ENCODE measurements at regions not wholly inside any gene's neighbourhood (a gene's known extent, or its start where the extent isn't known, plus 50 kb on each side); places are given as distances from the start of the nearest gene placed in this dataset.

DNA sequence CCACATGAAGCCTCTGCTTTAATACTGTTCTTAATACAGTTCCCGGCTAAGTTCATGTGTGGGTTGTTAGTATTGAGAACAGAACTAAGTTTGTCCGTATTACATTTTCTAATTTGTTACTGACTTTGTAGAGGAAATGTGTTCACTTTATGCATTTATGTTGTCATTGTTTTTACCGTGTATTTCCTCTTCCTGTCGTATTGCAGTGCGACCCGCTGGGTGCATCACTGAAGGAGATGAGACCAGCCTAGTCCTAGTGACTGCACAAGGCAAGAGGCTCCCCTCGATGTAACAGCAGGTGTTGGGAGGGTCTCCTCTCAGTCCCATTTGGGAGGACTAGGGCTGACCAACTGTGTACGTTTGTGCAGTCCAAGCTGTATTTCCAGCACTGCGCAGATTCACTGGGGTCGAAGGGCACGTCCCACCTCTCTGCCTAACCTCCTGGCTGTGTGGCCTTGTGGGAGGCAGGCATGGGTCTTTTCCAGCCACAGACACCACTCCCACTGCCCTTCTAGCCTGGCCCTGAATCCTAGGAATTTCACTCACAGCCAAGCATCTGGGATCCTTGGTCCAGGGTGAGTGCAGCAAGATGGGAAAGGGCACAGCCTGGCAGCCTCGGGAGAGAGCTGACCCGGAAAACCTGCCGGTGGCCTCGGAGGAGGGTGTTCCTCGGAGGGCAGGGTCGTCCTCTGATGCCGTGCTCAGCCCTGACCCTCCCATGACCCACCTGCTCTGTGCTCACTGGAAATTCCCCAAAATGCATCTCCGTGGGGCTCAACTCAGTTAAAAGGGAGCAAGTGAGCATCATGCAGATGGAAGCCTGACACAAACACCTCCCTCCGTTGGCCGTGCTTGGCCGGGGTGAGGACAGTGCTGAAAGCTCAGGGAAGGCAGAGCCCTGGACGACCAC, 63.9 kb upstream of the FAM20C start:
- TF ChIP-seq, protein P1, sequence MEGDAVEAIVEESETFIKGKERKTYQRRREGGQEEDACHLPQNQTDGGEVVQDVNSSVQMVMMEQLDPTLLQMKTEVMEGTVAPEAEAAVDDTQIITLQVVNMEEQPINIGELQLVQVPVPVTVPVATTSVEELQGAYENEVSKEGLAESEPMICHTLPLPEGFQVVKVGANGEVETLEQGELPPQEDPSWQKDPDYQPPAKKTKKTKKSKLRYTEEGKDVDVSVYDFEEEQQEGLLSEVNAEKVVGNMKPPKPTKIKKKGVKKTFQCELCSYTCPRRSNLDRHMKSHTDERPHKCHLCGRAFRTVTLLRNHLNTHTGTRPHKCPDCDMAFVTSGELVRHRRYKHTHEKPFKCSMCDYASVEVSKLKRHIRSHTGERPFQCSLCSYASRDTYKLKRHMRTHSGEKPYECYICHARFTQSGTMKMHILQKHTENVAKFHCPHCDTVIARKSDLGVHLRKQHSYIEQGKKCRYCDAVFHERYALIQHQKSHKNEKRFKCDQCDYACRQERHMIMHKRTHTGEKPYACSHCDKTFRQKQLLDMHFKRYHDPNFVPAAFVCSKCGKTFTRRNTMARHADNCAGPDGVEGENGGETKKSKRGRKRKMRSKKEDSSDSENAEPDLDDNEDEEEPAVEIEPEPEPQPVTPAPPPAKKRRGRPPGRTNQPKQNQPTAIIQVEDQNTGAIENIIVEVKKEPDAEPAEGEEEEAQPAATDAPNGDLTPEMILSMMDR (IDR thresholded peaks at IDR 0.05; ENCODE audit: low read depth, low read length): no peak
- no peak overlapping the region for H3K4me3 ChIP-seq (ENCODE audit: low read depth, low read length)

DNA sequence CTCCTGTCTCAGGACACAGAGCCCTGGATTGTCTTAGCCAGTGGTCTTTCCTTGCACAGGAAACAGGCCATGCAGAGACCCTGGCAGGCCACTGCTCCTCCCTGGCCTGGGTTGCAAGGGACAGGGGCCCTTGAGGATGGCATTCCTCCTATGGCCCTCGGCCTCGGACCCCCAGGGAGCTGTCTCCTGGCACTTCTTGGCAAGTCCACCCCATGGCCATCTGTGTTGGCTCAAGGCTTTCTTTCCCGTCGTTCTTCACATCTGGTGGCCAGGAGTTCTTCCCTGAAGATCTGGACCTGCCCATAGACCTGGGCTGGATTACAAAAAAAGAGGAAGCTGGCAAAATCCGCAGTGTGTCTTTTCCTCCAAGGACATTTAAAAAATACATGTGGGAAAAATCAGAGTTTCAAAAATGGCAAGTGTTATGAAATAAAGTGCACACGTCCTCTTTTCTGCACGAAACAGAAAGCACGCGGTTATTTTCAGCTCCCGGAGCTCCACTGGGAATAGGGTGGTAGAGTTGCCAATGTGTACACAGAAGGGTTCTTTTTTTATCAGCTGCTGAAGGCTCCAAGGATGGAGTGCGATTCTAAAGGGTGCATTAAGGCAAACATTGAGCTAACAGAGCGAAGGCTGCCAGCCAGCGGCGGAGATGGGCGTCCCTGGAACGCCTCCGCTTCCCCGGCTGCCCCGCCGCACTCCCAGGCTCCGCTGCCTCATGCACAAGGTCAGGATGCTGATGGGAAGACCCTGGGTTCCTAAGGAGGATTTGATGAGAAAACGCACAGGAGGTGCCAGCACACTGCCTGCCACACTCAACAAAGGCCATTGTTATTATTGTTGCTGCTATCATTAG, 62.8 kb upstream of the FAM20C start:
- TF ChIP-seq, protein P1 (IDR thresholded peaks at IDR 0.05; ENCODE audit: low read depth, low read length): no peak
- no peak overlapping the region for H3K4me3 ChIP-seq (ENCODE audit: low read depth, low read length)

- no peak overlapping the region for H3K4me3 ChIP-seq (ENCODE audit: low read depth, low read length)
Measured at GRCh38 chr7:130222-130572, 62.2 kb upstream of the FAM20C start.

DNA sequence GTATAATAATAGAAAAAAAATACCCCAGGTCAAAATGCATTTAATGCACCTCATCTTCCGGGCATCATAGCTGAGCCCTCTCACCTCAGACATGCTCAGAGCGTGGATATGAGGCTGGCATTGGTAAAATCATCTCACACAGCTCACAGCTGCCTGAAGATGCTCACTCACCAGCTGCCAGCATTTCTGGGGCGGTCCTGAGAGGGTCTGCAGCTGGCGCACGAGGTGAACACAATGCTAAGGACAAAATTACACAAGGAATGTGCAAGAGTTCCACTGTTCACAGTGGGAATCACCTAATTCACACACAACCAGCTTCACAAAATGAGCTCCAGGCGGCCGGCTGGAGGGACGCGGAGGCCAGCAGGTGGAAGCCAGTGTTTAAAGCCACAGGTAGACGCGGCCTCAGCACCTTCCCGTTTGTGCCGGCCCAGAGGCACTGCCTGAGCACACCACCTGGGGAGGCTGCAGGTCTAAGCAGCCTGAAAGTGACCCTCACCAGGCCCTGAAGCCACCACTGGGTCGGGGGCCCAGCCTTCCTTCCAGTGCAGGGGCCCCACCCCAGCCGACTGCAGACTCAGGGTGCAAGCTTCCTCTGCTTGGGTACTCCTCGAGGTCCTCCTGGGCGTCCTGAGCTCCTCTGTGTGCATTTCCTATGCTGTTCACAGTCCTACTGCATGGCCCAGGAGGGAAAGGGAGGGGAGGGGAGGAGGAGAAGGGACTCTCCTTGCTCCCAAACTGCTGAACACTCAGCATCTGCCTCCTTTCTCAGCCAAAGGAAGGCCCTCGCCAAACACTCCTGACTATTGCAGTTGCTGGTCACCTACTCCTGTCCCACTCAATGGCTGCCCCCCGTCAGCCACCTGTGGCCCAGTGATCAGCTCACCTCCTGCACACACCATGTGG, 61.2 kb upstream of the FAM20C start:
- H3K4me3 ChIP-seq (ENCODE audit: low read depth, low read length): no peak overlapping the region
- TF ChIP-seq, protein P1 (IDR thresholded peaks at IDR 0.05; ENCODE audit: low read depth, low read length): no peak

More at GRCh38 chr7:130222-130572, 62.2 kb upstream of the FAM20C start:
- TF ChIP-seq, protein P1 (IDR thresholded peaks at IDR 0.05; ENCODE audit: low read depth, low read length): no peak

DNA sequence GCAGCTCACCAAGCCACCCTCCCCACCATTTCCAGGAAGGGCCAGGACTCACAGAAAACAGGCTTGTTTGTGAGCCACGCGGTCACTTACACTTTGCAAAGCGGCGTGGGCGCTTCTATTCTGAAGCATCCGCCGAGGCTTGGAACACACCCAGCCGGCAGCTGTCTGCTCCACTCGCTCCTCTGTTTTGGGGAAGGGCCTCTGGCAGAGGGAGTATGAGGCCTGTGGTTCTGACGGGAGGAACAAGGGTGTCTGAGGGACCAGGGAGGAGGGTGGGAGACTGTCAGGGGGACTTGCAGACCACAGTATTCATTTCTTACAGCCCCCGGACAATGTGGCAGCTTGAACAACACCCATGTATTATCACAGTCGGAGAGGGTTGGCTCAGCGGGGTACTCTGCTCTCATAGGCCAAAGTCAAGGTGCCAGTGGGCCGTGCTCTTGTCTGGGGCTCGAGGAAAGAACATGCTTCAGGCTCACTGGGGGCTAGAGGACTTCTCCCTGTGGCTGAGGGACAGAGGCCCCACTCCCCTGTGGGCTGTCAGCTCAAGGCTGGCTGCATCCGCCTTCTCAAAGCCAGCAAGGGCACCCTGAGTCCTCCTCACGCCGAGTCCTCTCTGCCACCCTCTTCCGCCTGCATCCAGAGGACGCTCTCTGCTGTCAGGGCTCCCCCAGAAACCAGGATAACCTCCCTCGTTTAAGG, 60.4 kb upstream of the FAM20C start:
- H3K4me3 ChIP-seq (ENCODE audit: low read depth, low read length): no peak overlapping the region
- TF ChIP-seq, protein P1 (IDR thresholded peaks at IDR 0.05; ENCODE audit: low read depth, low read length): no peak

GRCh38 chr7:132899-133298, 59.5 kb upstream of the FAM20C start:
- TF ChIP-seq, protein P1 (IDR thresholded peaks at IDR 0.05; ENCODE audit: low read depth, low read length): no peak

More at GRCh38 chr7:132899-133298, 59.5 kb upstream of the FAM20C start:
- H3K4me3 ChIP-seq (ENCODE audit: low read depth, low read length): no peak overlapping the region

All from WI38 (cell line).